HG02840 (cell line): ENCODE measurements at regions not wholly inside any gene's neighbourhood (a gene's known extent, or its start where the extent isn't known, plus 50 kb on each side); places are given as distances from the start of the nearest gene placed in this dataset.
"Not testable (repeated sequence)": the region's sequence is repeated elsewhere in the genome, so short reads cannot be mapped to it uniquely, and the experiment has no call there.

Source experiments
- ATAC-seq: cut with Tn5 transposase; IDR thresholded peaks from one replicate; pipeline ENCODE4 v1.9.1; 2021; ENCODE audit warnings: mild to moderate bottlenecking, moderate library complexity, moderate number of reproducible peaks; ENCODE audit not compliant: unreplicated experiment, low FRiP score

DNA sequence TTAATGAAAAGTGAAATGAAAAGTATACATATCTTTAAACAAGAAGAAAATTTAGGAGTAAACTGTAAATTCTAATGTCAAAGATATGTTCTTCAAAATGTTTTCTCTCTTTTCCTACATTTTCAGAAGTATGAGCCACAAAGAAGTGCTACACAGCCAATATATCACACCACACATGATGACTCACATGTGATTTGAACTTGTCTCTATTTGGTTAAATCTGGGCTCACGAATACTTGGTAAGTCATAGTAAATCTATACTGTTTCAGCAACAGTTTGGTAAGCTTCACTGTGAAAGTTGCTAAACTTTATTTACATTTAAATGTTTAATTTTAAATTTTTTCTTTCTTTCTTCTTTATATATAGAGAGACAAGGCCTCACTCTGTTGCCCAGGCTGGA, 380.6 kb upstream of the IGFBP3 start:
- no peak for ATAC-seq

- ATAC-seq, result no peak
Measured at GRCh38 chr7:46297515-46297914, 376.4 kb upstream of the IGFBP3 start.

- no peak for ATAC-seq
Measured at GRCh38 chr7:46296526-46296925, 375.5 kb upstream of the IGFBP3 start.

GRCh38 chr7:46294381-46294780, 373.3 kb upstream of the IGFBP3 start:
- no peak for ATAC-seq

DNA sequence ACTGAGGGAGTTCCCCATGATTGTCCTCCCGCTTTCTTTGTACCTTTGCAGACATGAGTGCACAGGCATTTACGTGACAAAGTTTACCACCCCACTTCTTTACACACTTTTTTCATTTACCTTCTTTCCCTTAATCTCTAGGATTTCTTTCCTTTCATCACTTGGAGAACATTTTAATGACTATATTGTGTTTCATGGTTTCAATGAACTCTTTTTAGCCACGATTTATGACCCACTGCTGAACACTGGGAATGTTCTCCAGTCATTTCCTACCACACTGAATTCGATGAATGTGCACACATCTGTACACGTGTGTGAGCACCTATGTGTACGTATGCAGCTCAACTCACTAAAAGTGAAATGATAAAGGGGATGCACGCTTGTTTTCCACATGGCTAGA, 371.7 kb upstream of the IGFBP3 start:
- ATAC-seq, result no peak

DNA sequence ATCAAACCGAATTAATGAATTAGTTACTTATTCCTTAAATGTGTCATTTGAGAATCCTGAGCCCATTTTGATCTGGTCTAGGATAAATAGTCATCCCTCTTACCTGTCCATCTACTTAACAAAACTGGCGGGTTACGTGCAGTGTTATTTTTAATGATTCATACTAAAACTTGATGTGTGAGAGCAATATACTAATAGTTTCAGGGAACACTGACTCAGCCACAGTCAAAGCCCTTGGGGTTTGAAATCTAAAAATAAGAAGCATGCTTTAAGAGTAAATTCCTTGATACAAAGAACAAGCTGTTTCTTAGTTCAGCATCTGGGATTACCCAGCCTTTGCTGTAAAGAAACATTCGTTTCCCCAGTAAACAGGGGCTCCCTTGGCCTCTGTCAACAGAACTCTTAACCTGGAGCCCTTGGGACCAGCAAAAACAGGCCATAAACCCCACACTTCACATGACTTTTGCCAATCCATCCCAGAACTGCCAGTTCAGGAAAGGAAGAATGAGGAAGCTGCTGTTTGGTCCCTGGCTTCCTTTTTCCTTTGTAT, 370.6 kb upstream of the IGFBP3 start:
- ATAC-seq, result no peak

DNA sequence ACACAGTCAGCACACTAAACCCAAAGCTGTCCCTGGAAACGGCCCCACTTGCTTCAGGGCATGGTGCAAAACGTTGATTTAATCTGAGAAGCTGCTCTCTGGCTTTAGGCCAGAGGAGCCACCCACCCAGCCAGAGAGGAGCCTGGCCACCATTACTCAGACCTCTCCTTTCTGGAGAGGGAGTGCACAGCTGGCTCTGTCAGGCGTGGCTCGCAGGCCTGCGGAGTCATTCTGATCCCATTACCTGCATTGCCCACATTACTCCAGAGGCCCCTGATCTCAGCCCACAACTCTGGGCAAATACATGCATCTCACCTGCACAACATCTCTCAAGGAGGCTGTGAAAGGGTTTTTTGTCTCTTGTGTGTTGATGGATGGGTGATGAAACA, 370.0 kb upstream of the IGFBP3 start:
- ATAC-seq, result no peak

DNA sequence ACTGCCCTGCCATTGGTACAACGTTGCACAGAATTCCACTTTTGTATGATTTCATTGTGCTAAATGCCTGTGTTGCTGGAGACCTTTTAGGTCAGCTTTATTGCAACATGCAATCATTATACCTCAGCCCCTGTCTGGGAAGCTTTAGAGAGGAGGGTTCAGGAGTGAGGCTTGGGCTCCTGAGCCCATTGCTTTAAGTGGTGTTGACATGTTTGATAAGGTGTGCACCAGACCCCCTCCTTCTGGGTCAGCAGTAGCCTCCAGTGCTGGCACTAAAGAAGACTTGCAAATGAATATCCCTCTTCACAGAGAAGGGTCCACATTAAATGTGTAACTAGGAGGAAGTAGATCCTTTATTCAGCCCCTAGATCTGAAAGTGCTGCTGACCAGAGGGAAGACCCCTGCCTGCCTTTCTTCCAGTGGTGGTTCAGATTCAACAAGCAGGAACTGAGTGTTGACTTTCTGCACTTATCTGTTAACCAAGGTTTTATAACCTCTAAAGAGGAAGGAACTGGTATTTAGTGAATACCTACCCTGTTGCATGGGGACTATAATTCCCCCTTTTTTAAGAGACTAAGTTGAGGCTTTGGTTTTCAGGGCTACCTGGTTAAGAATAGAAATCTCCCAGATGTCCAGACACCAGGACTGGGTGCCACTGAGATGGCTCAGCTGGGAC, 369.4 kb upstream of the IGFBP3 start:
- ATAC-seq, result no peak

GRCh38 chr7:46288861-46289260, 367.8 kb upstream of the IGFBP3 start:
- no peak for ATAC-seq

- ATAC-seq, result no peak
Measured at GRCh38 chr7:46288010-46288409, 366.9 kb upstream of the IGFBP3 start.

GRCh38 chr7:46286957-46287356, 365.9 kb upstream of the IGFBP3 start:
- ATAC-seq, result no peak

DNA sequence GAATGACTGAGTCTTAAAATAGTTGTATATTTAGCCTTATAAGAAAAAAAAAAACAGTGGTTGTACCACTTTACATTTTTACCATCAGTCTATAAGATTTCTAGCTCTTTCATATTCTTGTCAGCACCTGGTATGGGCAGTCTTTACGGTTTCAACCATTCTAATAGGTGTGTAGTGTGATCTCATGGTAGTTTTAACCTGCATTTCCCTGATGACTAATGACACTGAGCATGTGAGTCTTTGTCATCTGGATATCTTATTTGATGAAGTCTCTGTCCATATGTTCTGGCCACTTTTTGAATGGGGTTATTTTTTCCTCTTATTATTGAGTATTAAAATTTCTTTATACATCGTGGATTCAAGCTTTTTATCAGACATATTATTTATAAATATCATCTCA, 365.3 kb upstream of the IGFBP3 start:
- ATAC-seq, result no peak

- ATAC-seq, result no peak
Measured at GRCh38 chr7:46285878-46286277, 364.8 kb upstream of the IGFBP3 start.

DNA sequence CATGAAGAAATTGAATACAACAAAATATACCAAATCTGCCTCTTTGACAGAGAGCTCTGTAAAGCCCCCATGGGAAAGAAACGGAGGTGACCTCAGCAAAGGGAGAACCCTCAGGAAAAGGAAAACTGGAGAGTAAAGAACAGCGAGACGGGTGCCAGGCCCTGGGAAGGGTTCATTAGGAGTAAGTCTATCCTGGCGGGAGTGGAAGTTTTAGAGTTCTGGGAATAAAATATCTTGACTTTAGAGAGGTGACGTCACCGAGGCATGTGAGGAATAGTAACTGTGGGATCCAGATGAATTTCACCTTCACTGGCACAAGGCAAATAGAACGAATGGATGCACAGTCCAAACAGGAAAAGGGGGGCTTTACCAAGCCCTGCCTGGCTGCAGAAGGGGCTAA, 362.8 kb upstream of the IGFBP3 start:
- no peak for ATAC-seq

- no peak for ATAC-seq
Measured at GRCh38 chr7:46282155-46282554, 361.1 kb upstream of the IGFBP3 start.

- no peak for ATAC-seq
Measured at GRCh38 chr7:46281071-46281470, 360.0 kb upstream of the IGFBP3 start.

- ATAC-seq, result no peak
Measured at GRCh38 chr7:46279290-46279689, 358.2 kb upstream of the IGFBP3 start.

DNA sequence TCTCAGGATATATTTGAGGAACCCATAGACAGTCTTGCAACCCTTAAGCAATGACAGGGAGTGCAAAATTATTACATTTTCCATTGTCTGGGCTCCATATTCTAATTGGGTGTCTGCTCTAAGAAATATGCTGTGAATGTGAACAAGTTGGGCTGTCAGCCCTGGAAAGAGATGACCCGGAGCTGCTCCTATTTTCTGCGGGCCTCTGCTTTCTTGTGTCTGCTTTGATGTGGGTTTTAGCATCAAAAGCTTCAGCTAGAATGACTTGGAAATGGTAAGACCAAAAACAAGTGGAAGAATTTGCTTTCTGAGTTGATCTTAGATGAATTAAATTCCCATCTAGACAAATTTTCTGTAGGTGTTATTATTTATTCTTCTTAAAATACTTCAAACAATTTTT, 343.6 kb upstream of the IGFBP3 start:
- ATAC-seq, result no peak

GRCh38 chr7:46261638-46262037, 340.6 kb upstream of the IGFBP3 start:
- not testable (repeated sequence) for ATAC-seq

- ATAC-seq, result no peak
Measured at GRCh38 chr7:46259947-46260346, 338.9 kb upstream of the IGFBP3 start.

DNA sequence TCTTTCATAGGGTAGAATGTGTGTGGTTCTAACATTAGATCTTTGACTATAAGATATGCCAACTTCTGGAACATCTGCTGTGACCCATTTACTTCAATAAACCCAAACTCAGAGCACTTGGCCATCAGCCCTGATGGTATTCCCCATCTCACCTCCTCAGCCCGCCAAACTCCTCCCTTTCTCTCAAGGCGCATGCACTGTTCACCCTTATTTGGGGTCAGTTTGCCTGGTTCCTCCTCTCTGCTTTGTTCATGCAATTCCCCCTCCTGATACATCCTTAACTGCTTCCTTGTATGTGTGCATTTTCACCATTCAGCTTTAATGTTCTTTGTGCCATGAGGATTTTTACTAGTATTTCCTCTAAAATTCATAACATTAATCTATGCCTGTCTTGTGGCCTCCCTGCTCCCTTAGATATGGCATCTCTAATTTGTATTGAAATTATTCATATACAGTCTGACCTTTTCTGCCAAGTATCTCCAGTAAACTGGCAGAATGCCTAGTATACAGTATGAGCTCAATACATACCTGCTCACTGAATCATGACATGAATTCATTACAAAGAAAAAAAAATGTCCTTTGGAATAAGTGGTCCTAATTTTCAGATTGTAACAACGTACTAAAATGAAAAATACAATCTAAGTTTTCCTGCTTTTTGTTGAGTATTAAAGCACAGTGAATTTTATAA, 336.8 kb upstream of the IGFBP3 start:
- no peak for ATAC-seq
